ENCODE measurements at regions not wholly inside any gene's neighbourhood (a gene's known extent, or its start where the extent isn't known, plus 50 kb on each side); places are given as distances from the start of the nearest gene placed in this dataset.

GRCh38 chr10:10657139-10657760 is 360.4 kb upstream of the CELF2 start:
- ChIA-PET POLR2A (ENCODE audit: unreplicated experiment) (no interaction called here), CTCF (no interaction called here)
- BruUV-seq (replicated peaks): no TSS peak
- Histone ChIP-seq H3K9me2 (ENCODE audit: insufficient read depth) (no peaks in the 10 kb centered on the region), H3K4me1 (replicated peaks; ENCODE audit: insufficient read depth) (no peaks in the 10 kb centered on the region), H4K20me1 (ENCODE audit: insufficient read depth) (no peaks in the 10 kb centered on the region), H3K36me3 (ENCODE audit: low read depth) (no peaks in the 10 kb centered on the region), H3K4me3 (no peak overlapping the region), H3K79me2 (ENCODE audit: low read depth) (no peaks in the 10 kb centered on the region), H3K27me3 (ENCODE audit: insufficient read depth, low read depth) (peaks cover 9% of the 10 kb centered on the region; the same call in 1 of the 2 replicates), H3F3A (ENCODE audit: insufficient read depth, low read depth) (no peaks in the 10 kb centered on the region), H3K9me3 (ENCODE audit: insufficient read depth, low read depth) (no peaks in the 10 kb centered on the region), H3K4me2 (no peak overlapping the region), H2AFZ (no peak overlapping the region), H3K27ac (no peak overlapping the region)
- TF ChIP-seq CTCF (conservative IDR thresholded peaks at IDR 0.05) (no peak), EZH2 (IDR thresholded peaks at IDR 0.05; ENCODE audit: low read depth) (no peak)
- intact Hi-C loops (cut with micrococcal nuclease; ENCODE audit: unreplicated experiment): no loop called here
- no peak for DNase-seq

GRCh38 chr10:10658172-10658785 is 359.4 kb upstream of the CELF2 start:
- Histone ChIP-seq H3K4me1 (replicated peaks; ENCODE audit: insufficient read depth) (no peaks in the 10 kb centered on the region), H3K4me2 (no peak overlapping the region), H3K27ac (no peak overlapping the region), H3K79me2 (ENCODE audit: low read depth) (no peaks in the 10 kb centered on the region), H3K36me3 (ENCODE audit: low read depth) (no peaks in the 10 kb centered on the region), H3K9me2 (ENCODE audit: insufficient read depth) (no peaks in the 10 kb centered on the region), H2AFZ (no peak overlapping the region), H3K27me3 (ENCODE audit: insufficient read depth, low read depth) (peaks cover 12% of the 10 kb centered on the region; the same call in 1 of the 2 replicates), H4K20me1 (ENCODE audit: insufficient read depth) (no peaks in the 10 kb centered on the region), H3K4me3 (no peak overlapping the region), H3K9me3 (ENCODE audit: insufficient read depth, low read depth) (no peaks in the 10 kb centered on the region), H3F3A (ENCODE audit: insufficient read depth, low read depth) (no peaks in the 10 kb centered on the region)
- no TSS peak for BruUV-seq (replicated peaks)
- no peak for DNase-seq
- POLR2A ChIA-PET (ENCODE audit: unreplicated experiment): no interaction called here
- intact Hi-C loops (cut with micrococcal nuclease; ENCODE audit: unreplicated experiment): no loop called here
- CTCF ChIA-PET: interaction anchor here (0.6 kb wide), 1 partner anchor 301 kb away, joined by 3 read pairs; no protein-coding TSS in a partner anchor
- TF ChIP-seq EZH2 (IDR thresholded peaks at IDR 0.05; ENCODE audit: low read depth) (no peak), CTCF (conservative IDR thresholded peaks at IDR 0.05) (no peak)

DNA sequence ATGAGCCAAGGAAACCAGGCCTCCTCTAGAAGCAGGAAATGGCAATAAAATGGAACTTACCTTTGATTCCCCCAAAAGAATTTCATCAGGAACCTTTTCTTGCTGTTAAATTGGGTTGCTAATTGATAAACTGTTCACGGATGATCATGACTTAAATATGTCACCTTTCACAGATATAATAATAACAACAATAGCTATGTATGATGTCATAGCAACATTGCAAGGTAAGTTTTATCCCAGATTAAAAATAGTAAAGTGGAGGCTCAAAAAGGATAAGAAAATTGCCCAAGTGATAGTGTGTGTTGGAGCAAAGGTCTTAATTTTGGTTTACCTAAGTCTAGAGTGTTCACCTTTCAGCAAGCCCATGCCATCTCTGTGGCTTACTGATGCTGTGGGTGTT is 357.6 kb upstream of the CELF2 start:
- no peak overlapping the region for H2AFZ ChIP-seq
- no peak overlapping the region for H3K4me3 ChIP-seq
- no peak for DNase-seq
- peaks cover 12% of the 10 kb centered on the region; the same call in 1 of the 2 replicates for H3K27me3 ChIP-seq (ENCODE audit: insufficient read depth, low read depth)
- H3K36me3 ChIP-seq (ENCODE audit: low read depth): no peaks in the 10 kb centered on the region
- ChIA-PET POLR2A (ENCODE audit: unreplicated experiment) (no interaction called here), CTCF (no interaction called here)
- BruUV-seq (replicated peaks): no TSS peak
- intact Hi-C loops (cut with micrococcal nuclease; ENCODE audit: unreplicated experiment): no loop called here
- no peak overlapping the region for H3K27ac ChIP-seq
- H3K9me2 ChIP-seq (ENCODE audit: insufficient read depth): no peaks in the 10 kb centered on the region
- H3K4me1 ChIP-seq (replicated peaks; ENCODE audit: insufficient read depth): no peaks in the 10 kb centered on the region
- H4K20me1 ChIP-seq (ENCODE audit: insufficient read depth): no peaks in the 10 kb centered on the region
- H3K9me3 ChIP-seq (ENCODE audit: insufficient read depth, low read depth): no peaks in the 10 kb centered on the region
- no peaks in the 10 kb centered on the region for H3K79me2 ChIP-seq (ENCODE audit: low read depth)
- H3K4me2 ChIP-seq: no peak overlapping the region
- H3F3A ChIP-seq (ENCODE audit: insufficient read depth, low read depth): no peaks in the 10 kb centered on the region
- TF ChIP-seq EZH2 (IDR thresholded peaks at IDR 0.05; ENCODE audit: low read depth) (no peak), CTCF (conservative IDR thresholded peaks at IDR 0.05) (no peak)
